Fibroblast of lung (primary cell): ENCODE measurements at regions not wholly inside any gene's neighbourhood (a gene's known extent, or its start where the extent isn't known, plus 50 kb on each side); places are given as distances from the start of the nearest gene placed in this dataset.

ENCODE experiments used
- EZH2 ChIP-seq: IDR thresholded peaks from 2 replicates; pipeline ENCODE4 v1.5.1; 2012; ENCODE audit warnings: low read length, control low read depth, mild to moderate bottlenecking; ENCODE audit errors: missing control alignments
- TF ChIP-seq, protein P1 (sequence below), 2 donors: IDR thresholded peaks in 1 of 2; conservative IDR thresholded peaks in 1 of 2; 1 replicate in 1 of 2; 2 replicates in 1 of 2; pipeline ENCODE4 v1.5.1; 2011 to 2012; ENCODE audit warnings: low read length in 2 of 2, control low read depth in 1 of 2, inconsistent platforms in 1 of 2, low read depth in 1 of 2, mild to moderate bottlenecking in 1 of 2

DNA sequence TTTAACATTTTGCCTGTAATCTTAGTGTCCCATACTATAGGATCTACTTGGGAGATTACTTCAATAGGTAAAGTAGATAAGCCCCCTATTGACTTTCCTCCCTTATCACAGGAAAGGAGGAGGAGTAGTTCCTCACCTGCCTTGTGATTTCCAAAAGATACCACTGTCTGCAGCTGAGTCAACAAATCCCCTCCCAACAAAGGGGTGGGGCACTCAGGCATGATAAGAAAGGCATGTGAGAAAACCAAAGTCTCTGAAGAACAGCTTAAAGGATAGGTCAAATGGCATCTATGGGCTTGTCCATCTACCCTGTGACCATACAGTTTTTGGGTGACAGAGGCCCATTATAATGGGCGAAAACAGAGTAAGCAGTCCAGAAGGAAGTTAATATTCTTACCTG lies 71.3 kb upstream of the WNT7A start:
- no peak for TF ChIP-seq EZH2
- TF ChIP-seq, protein P1, sequence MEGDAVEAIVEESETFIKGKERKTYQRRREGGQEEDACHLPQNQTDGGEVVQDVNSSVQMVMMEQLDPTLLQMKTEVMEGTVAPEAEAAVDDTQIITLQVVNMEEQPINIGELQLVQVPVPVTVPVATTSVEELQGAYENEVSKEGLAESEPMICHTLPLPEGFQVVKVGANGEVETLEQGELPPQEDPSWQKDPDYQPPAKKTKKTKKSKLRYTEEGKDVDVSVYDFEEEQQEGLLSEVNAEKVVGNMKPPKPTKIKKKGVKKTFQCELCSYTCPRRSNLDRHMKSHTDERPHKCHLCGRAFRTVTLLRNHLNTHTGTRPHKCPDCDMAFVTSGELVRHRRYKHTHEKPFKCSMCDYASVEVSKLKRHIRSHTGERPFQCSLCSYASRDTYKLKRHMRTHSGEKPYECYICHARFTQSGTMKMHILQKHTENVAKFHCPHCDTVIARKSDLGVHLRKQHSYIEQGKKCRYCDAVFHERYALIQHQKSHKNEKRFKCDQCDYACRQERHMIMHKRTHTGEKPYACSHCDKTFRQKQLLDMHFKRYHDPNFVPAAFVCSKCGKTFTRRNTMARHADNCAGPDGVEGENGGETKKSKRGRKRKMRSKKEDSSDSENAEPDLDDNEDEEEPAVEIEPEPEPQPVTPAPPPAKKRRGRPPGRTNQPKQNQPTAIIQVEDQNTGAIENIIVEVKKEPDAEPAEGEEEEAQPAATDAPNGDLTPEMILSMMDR (conservative IDR thresholded peaks at IDR 0.05 in 1 of 2, IDR thresholded peaks at IDR 0.05 in 1 of 2; ENCODE audit: low read depth in 1 of 2, low read length in 2 of 2) = no peak
